ENCODE measurements at regions not wholly inside any gene's neighbourhood (a gene's known extent, or its start where the extent isn't known, plus 50 kb on each side); places are given as distances from the start of the nearest gene placed in this dataset.

DNA sequence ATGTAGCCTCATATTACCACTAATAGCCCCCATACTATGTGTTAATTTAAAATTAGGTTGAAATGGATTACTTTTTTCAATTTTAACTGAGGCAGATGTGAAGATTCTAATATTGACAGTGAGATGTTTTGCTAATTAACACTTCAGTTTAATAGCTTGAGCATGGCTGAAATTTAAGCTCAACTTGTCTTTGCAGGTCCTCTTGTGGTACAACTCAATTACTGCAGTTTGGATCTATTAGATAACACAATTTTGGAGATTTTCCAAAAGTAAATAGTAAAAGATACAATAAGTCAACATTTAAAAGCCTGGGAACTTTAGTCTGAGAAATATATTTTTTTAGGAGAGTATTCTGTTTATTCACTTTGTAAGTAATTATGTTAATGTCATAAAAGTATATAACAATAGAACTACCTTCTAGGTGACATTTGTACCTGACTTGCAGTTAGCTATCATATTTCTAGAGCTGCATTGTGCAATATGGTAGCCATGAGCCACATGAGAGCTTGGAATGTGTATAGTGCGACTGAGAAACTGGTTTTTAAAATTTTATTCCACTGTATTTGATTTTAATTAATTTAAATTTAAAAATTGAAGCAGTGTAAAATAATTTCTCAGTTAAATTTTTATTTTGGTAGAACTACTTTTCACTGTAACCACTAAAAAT, 73.1 kb upstream of the FMR1 start:
- no peak for DNase-seq (ENCODE audit: low read depth)

DNA sequence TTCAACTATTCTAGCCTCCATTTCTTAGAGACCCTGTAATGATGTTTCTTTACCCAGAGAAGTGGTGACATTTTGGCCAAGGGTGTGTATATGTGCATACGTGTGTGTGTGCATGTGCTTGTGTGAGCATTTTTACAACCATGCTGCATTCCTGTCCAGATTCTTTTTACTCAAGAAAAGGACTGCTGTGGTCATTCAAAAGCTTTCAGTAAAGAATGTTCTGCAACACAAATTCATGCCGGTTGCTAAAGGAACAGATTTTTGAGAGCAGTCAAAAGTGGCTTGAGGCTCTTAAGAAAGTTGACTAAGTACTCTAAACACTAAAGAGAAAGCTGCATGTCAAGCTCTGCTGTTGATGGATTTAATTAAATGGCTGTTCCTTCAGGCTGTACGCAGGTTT, 65.0 kb upstream of the FMR1 start:
- no peak for DNase-seq (ENCODE audit: low read depth)

GRCh38 chrX:147847999-147848398, 63.7 kb upstream of the FMR1 start:
- DNase-seq (ENCODE audit: low read depth), result no peak

- no peak for DNase-seq (ENCODE audit: low read depth)
These were observed 62.9 kb upstream of the FMR1 start for GRCh38 chrX:147848543-147849443.

DNA sequence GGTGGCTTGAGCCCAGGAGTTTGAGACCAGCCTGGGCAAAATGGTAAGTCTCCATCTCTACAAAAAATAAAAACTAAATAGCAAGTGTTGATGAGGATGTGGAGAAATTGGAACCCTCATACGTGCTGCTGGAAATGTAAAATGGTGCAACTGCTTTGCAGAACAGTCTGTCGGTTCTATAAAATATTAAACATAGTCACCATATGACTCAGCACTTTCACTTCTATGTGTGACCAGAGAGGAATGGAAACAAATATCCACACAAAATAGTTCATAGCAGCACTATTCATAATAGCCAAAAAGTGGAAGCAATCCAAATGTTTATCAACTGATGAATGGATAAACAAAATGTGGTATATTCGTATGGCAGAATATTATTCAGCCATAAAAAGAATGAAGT, 60.8 kb upstream of the FMR1 start:
- no peak for DNase-seq (ENCODE audit: low read depth)

- DNase-seq (ENCODE audit: low read depth), result no peak
These were observed 58.0 kb upstream of the FMR1 start for GRCh38 chrX:147853701-147854100.

GRCh38 chrX:147859666-147860065, 52.1 kb upstream of the FMR1 start:
- no peak for DNase-seq (ENCODE audit: low read depth)
